HG03571 (cell line): ENCODE measurements at regions not wholly inside any gene's neighbourhood (a gene's known extent, or its start where the extent isn't known, plus 50 kb on each side); places are given as distances from the start of the nearest gene placed in this dataset.

Experiments
- ATAC-seq: cut with Tn5 transposase; IDR thresholded peaks from one replicate; pipeline ENCODE4 v1.9.1; 2021; ENCODE audit not compliant: unreplicated experiment

DNA sequence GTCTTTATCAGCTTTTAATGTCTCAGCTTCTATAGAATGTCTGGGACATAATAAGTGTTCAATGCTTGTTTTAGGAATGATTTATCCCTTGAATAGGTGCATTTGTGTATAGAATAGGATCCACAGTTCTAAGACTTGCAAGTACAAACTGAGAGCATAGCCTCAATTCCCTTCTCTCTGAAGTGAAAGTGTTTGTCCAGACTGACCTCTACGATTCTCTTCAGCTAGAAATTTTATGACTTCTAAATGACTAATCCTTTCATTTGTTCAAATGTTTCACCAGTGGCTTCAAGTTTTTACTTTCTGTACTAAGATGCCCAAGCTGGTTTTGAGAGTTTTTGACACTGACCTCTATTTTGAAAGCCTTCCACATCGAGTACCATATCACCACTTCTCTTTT is 608.2 kb upstream of the ADGRL4 start:
- no peak for ATAC-seq

DNA sequence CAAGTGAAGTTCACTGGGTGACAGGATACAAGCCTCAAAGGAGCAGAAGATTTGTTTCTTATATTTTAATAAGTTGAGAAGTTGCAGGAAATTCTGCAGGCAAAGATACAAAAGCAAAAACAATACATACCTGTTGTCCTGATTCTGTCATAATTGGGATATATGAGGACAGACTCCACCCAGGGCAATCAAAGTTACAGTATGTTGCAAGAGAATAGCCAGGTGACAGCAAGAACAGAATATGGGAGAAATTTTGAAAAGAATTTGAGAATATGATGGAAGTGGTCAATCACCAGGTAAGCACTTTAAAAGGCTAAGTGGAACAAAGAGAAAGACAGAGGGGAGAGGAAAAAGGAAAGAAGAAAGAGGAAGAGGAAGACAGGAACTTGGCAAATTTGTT is 607.6 kb upstream of the ADGRL4 start:
- ATAC-seq = no peak

DNA sequence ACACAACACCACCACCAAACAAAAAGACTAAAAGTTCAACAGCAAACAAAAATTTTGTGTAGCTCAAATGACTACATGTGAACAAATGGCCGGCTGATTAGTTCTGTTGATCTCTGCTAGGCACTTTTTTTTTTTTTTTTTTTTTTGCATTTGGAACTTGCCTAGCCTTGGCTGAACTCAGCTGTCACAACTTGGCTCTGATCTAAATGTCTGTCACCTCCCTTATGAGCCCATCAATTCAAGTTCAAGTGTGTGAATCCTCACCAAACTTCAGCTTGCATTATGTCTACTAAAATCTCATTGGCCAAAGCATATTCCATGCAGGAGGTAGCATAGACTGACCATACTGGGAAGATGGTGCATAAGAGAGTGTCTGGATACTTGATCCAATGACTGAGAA is 606.5 kb upstream of the ADGRL4 start:
- ATAC-seq = no peak

DNA sequence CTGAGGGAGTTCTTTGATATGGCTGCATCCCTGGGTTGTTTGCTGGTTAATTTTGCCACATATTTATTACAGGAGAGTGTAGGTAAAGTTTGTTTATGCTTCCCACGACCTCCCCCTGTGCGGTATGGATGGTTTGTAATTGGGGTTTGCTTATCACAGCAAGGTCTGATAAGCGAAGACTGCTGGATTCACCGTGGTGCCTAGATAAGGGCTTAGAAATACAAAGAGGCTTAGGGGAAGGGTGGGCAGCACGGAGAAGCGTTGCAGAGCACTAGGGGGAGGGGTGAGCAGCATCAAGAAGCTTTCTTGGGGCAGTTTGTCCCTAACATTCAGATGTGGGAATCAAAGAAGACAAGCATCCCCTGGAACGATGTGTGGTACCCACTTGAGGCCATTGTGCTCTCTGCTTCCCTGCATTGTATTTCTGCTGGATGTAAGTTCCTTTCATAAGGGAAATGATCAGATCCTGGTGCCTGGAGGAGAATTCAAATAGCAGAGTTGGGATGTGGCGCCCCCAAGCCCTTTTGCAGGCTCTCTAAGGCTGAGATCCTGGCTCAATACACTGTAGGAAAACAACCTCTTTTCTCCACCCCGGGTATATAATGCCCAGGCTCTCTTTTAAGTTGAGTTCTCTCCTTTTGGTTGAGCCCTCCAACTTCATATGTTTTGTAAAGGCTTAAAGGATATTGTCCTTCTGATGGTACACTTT is 598.1 kb upstream of the ADGRL4 start:
- no peak for ATAC-seq

DNA sequence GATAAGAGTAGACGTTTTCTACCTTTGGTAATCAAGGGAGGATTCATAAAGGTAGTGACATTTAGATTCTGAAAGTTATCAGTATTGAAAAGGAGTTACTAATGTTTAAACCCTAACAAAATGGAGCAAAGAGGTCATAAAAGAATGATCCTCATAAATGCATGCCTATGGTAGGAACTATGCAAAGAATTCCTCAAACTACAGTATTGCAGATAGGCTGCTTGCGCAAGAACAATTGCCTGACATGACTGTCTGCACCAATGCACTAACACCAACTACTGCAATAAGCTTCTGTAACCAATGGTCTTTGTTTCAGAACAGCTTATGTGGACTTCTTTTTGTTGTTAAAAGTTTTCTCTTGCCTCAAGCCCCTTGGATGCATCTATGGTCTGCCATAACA is 597.3 kb upstream of the ADGRL4 start:
- no peak for ATAC-seq

DNA sequence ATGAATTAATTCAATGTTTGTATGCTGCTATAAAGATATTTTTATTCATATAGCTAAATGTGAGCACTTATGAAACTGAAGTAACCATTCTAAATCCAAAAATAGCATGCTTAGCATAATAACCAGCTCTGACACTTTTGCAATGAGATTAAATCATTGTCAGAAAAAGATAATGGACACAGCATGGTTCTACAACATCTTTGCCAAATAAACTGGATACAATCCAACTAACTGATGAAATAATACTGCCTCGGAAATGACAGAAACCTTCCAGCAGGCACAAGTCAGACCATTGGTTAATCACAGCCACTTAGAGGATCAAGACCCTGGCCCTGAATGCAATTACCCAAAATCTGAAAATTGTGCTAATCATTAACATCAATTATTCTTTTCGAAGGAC is 592.7 kb upstream of the ADGRL4 start:
- ATAC-seq = no peak

DNA sequence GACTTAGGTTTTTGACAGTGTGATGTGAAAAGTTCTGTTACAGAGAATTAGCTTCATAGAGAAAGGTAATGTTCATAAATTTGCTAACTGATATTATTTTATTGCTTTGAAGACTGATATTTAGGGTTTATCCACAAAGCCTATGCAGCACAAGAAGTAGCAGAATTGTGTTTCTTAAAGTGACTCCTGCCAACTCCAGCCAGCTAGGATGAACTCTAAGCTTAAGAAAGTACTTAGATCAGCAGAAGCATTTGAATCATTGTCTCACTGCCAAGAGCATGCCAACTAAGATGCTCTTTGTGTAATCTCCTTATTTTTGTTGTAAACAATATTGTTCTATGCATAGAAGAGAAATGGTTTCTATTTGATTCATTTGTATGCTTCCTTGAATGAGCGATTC is 589.4 kb upstream of the ADGRL4 start:
- no peak for ATAC-seq

DNA sequence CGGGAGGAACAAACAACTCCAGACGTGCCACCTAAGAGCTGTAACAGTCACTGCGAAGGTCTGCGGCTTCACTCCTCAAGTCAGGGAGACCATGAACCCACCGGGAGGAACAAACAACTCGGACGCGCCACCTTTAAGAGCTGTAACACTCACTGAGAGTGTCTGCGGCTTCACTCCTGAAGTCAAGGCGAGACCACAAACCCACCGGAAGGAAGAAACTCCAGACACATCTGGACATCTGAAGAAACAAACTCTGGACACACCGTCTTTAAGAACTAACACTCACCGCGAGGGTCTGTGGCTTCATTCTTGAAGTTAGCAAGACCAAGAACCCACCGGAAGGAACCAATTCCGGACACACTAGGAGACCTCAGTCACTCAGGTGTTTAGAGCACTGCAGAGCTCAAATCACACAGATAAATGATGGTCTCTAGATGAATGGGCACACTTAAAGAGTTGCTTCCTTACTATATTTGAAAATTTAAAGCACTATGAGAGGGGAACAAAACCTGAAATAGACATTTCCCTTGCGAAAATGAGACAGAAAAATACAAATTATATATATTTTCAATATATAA is 587.7 kb upstream of the ADGRL4 start:
- no peak for ATAC-seq

DNA sequence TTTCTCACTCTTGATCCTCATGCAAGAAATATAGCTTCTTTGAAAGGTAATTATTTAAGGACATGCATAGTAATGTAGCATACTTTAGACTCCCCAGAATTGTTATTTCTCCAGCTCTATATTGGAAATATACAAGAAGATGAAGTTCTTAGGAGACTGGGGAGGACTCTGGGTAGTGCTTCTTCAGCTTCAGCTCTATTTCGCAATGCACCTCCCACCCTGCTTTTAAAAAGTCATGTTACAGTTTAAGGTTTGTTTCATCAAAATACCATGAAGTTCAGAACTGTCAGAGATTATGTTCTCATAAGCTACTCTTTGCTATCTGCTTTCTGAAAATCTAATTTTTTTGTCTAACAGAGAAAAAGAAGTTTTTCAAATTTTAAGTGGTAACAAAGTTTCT is 586.2 kb upstream of the ADGRL4 start:
- no peak for ATAC-seq

DNA sequence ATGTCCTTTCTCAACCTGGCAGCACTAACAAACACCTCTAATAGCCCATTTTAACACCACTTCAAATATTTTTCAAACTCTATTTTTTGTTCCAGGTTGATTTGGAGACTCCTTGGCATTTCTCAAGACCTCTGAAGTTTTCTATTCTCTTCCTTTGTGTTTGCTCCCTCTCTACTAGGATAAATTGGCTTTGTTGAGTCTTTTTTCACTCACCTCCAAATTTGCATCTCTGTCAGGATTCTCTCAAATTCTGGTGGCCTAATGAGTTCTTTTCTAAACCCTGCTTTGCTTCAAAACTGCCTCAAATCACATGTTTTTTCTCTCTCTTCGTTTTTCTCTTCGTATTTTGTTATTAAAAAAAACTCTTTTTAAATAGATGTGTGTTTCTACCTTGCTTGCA is 582.2 kb upstream of the ADGRL4 start:
- ATAC-seq = no peak

DNA sequence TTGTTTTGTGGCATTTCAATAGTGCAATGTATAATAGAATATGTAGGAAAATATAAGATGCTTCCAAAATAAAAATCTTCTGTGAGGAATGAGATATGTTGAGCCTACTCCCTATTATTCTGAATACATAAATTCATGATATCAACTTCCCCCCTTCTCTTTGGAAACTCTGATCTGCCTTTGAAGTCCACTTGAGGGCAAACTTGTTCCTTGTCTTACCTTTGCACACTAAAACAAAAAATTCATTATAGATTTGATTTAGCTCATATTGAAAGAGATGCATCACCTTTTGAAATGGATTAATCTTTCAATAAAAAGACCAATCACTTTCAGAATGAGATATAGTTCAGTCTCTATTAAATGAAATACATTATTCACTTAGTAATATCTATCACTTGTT is 580.7 kb upstream of the ADGRL4 start:
- no peak for ATAC-seq

DNA sequence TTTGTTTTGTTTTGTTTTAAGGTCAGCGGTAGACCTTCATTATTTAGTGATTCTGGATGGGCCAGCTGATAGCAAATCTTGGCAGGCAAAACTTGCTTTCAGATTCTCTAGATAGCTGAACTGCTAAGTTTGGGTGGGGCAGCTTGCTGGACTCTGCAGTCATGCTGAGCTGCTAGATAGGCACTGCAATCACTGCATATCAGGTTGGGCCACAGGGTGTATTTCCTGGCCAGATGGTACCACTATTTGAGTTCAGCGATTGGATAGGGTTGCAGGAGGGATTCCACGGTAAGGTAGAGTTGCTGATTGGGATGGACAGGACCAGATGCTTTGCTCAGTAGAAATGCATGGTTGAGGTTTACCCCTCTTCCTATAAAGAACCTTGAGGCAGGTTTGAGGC is 579.3 kb upstream of the ADGRL4 start:
- ATAC-seq = no peak

DNA sequence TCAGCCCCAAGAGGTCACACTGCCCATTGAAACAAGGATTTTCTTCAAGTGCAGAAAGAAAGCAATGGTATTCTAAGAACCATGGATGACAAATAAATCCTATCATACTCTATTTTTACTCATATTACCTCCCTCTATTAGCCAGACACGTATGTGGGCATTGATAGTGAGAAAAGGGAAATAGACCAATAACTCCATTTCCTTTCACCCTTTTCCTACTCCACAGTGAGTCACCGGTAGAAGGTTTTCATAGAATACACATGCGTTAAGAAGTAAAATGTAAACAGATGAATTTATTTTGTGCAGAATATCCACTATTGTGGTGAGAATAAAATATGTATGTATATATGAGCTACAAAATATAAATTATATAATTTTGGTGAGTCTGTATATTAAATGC is 568.9 kb upstream of the ADGRL4 start:
- no peak for ATAC-seq

DNA sequence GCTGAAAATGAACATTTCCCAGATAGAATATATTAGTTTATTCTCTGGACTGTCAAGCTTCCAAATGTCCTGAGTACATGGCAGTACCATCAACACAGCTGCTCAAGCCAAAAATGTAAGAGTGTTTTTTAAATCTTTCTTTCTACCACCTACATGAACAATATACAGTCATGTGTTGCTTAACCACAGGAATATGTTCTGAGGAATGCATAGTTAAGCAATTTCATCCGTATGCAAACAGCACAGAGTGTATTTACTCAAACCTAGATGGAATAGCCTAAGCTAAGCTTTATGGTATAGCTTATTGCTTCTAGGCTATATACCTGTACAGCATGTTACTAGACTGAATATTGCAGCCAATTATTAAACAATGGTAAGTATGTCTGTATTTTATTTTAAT is 561.9 kb upstream of the ADGRL4 start:
- ATAC-seq = no peak

DNA sequence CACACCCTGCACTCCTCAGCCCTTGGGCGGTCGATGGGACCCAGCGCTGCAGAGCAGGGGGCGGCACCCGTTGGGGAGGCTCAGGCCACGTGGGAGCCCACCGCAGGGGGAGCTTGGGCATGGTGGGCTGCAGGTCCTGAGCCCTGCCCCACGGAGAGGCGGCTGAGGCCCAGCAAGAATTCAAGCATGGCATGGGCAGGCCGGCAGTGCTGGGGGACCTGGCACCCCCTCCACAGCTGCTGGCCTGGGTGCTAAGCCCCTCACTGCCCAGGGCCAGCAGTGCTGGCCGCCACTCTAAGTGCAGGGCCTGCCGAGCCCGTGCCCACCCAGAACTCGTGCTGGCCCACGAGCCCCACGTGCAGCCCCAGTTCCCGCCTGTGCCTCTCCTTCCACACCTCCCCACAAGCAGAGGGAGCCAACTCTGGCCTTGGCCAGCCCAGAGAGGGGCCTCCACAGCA is 555.0 kb upstream of the ADGRL4 start:
- no peak for ATAC-seq

DNA sequence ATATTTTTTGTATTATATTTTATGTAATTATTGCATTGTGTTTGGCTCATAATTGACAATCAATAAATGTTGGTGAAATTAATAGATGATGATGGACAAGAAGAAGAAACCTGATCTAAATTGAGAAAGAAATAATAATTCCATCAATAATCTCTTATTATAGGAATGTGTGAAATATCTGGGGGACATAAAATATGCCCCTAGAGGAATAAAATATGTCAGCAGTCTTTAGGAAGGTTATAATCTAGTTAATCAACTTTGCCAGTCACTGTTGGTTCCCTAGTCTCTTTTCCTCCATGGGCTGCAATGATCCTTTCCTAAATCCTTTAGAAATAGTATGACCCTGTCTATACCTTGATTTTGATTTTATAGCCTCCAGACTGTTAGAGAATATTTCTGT is 549.7 kb upstream of the ADGRL4 start:
- ATAC-seq = no peak

DNA sequence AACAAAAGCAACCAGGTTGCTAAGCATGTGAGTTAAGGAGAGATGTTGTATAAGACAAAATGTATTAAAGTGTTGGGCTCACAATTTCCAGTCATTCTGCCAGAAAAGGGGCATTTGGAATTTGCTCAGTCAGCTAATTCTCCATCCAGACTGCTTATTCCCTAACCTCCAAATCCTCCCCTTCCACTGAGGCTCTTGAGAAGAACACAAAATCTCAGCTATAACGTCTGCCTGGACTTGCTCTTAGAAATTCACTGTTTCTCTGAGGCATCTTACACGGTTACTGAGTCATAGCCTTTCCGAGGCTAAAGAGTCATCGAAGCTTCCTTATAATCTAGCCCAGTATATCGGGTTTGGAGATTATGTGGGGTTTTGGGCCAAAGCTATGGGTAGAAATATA is 548.2 kb upstream of the ADGRL4 start:
- no peak for ATAC-seq

DNA sequence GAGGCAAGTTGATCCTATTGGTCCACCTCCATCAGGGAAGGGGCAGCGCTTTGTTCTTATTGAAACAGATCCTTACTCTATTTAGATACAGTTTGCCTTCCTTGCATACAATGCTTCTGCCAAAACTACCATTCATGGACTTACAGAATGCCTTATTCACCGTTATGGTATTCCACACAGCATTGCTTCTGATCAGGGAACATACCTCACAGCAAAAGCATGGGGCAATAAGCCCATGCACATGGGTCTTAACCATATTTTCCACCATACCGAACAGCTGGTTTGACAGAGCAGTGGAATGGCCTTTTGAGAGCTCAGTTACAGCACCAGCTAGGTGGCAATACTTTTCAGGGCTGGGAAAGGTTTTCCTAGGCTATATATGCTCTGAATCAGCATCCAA is 544.8 kb upstream of the ADGRL4 start:
- ATAC-seq = no peak

DNA sequence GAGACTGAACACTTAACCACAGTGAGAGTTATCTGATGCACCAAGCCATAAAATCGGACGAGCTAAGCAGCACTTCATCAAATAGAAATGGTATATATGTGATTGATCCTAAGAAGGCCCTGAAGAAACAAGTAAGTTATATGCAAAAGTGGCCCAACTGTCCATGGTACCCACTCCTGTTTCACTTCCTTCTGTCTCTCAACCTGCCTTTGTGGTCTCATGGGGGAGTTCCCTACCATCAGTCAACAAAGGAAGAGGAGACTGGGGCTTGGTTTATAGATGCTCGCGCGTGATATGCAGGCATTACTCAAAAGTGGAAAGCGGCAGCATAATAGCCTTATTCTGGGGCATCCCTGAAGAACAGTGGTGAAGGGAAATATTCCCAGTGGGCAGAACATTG is 543.9 kb upstream of the ADGRL4 start:
- ATAC-seq = no peak

DNA sequence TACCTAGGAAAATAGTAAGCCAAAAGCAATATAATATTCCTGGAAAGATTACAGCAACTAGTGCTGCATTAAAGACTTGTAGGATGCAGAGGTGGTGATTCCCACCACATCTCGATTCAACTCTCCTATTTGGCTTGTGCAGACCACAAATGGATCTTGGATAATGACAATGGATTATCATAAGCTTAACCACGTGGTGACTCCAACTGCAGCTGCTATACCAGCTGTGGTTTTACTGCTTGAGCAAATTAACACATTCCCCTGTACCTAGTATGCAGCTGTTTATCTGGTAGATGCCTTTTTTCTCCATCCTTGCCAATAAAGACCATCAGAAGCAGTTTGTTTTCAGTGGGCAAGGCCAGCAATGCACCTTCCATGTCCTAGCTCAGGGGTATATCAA is 542.7 kb upstream of the ADGRL4 start:
- ATAC-seq = no peak

DNA sequence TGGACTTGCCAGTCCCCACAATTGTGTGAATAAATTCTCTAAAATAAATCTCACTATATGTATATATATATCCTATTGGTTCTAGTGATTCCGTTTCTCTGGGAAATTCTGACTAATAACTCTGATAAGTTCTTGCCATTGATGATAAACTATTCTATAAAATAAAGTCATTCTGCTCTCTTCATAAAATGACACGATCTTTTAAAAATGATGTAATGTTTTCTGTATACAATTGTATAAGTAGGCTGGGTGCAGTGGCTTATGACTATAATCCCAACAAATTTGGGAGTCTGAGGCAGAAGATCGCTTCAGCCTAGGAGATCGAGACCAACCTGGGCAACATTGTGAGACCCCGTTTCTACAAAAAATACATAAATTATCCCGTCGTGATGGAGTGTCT is 541.0 kb upstream of the ADGRL4 start:
- no peak for ATAC-seq

DNA sequence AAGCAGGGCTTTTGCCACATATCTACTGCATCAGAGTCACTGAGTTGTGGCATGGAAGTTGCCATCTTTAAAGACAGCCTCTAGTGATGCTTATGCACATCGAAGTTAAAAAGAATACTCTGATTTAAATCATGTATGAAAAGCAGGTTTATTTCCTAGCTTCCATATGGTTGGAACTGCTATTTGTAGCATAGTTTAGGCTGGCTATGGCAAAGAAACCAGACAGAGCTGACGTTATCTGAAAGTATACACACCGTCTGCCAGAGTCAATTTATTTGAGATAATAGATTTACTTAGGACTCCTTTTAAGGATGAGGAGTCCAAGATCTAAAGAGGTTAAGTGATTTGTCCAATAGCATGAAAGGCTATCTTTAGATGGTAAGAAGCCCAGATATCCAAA is 536.9 kb upstream of the ADGRL4 start:
- no peak for ATAC-seq

DNA sequence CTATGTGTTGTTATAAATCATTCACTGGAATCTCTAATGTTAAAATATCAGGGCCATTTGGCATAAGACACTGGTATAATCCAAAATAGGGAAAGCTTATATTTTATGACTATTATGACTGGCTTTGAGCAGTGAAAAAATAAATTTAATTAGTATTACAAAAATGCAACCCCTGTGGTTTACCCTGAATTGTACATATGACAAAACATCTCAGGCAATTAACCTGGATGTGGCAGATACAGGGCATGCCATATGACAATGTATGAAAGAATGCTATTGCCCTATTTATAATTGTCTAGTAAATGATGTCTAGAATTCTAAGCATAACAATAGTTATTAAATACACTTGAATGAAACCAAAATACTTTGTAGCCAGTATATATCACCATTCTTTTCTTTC is 532.5 kb upstream of the ADGRL4 start:
- ATAC-seq = no peak
